NB4 (cell line): ENCODE measurements at regions not wholly inside any gene's neighbourhood (a gene's known extent, or its start where the extent isn't known, plus 50 kb on each side); places are given as distances from the start of the nearest gene placed in this dataset.
"Not testable (repeated sequence)": the region's sequence is repeated elsewhere in the genome, so short reads cannot be mapped to it uniquely, and the experiment has no call there.

Source experiments
- DNase-seq: peaks from one replicate; pipeline ENCODE4 v3.0.0; 2010; ENCODE audit warnings: low read depth
- H3K4me3 ChIP-seq: one replicate; pipeline ENCODE4 v1.5.1; 2011; ENCODE audit warnings: mild to moderate bottlenecking, low read depth, low read length, moderate library complexity
- MYC ChIP-seq: IDR thresholded peaks from 2 replicates; pipeline ENCODE4 v1.6.1; 2011; ENCODE audit warnings: low read depth, low read length
- POLR2A ChIP-seq: IDR thresholded peaks from 2 replicates; pipeline ENCODE4 v1.6.1; 2011; ENCODE audit warnings: mild to moderate bottlenecking; ENCODE audit not compliant: insufficient read length; ENCODE audit errors: extremely low read depth
- TF ChIP-seq, protein P1 (sequence below): IDR thresholded peaks from one replicate; pipeline ENCODE4 v1.5.1; 2012; ENCODE audit warnings: low read depth, low read length
- TF ChIP-seq, protein P2 (sequence below): IDR thresholded peaks from 2 replicates; pipeline ENCODE4 v1.6.1; 2011; ENCODE audit warnings: low read depth, low read length

DNA sequence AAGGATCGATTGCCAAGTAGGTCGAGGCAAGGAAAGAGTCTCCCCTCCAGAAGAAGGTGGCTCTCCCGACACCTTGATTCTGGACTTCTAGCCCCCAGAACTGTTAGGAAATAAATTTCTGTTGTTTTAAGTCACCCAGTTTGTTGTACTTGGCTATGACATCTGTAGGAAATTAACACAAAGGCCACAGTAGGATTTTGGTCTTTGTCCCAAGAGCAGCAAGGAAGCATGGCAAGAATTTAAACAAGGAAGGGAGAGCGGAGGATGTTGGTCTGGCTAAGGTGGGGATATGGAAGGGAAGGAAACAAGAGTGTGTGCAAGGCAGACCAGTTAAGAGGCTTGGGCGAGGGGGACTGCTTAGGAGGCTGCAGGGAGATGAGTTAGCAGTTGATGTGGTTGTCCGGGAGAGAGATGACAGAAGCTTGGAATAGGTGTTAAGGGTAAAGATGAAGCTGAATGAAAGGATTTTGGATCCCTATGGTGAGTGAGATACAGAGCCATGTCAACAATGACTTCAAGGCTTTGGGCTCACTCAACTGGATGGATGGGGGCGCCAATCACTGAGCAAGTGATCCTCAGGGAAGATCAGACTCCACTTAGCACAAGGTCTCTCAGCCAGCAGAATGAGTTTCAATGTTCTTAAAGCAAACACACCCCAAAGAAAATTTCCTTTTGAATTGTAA lies 140.5 kb upstream of the ZNF217 start:
- TF ChIP-seq POLR2A (no peak), MYC (no peak)
- TF ChIP-seq, protein P1, sequence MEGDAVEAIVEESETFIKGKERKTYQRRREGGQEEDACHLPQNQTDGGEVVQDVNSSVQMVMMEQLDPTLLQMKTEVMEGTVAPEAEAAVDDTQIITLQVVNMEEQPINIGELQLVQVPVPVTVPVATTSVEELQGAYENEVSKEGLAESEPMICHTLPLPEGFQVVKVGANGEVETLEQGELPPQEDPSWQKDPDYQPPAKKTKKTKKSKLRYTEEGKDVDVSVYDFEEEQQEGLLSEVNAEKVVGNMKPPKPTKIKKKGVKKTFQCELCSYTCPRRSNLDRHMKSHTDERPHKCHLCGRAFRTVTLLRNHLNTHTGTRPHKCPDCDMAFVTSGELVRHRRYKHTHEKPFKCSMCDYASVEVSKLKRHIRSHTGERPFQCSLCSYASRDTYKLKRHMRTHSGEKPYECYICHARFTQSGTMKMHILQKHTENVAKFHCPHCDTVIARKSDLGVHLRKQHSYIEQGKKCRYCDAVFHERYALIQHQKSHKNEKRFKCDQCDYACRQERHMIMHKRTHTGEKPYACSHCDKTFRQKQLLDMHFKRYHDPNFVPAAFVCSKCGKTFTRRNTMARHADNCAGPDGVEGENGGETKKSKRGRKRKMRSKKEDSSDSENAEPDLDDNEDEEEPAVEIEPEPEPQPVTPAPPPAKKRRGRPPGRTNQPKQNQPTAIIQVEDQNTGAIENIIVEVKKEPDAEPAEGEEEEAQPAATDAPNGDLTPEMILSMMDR: no peak
- TF ChIP-seq, protein P2, sequence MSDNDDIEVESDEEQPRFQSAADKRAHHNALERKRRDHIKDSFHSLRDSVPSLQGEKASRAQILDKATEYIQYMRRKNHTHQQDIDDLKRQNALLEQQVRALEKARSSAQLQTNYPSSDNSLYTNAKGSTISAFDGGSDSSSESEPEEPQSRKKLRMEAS: no peak
- no peak for DNase-seq
- H3K4me3 ChIP-seq: no peak overlapping the region

DNA sequence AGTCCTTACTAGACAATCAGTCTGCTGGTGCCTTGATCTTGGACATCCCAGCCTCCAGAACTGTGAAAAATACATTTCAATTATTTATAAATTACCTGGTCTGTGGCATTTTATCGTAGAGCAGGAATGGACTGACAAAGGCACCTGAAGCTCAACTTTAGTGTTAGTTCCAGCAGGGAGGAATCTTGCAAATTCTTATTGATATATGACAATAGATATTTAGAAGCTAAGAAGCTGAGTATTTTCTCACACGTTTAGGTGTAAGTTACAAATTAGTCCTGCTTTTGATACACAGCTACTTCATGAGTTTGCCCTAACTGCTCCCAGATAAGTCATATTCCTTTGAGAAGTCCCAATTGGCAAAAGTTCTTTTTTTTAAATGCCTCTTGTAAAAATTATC lies 138.0 kb upstream of the ZNF217 start:
- TF ChIP-seq MYC (no peak), POLR2A (no peak)
- TF ChIP-seq, protein P1: no peak
- TF ChIP-seq, protein P2: no peak
- DNase-seq: no peak
- H3K4me3 ChIP-seq: no peak overlapping the region

DNA sequence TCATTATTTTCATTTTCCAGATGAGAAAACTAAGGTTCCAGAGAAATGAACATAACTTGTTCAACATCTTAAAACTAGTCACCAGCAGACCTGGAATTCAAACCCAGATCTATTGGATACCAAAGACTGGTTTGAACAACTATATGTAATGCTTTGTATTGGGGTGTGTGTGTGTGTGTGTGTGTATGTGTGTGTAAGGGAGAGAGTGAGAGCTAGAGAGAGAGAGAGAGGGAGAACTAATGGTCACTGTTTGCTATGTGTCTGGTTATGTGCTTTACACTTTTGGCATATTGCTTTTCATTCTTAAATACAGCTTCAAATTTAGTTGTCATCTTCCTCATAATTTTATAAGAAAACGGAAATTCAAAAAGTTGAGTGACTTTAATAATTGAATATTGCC lies 134.7 kb upstream of the ZNF217 start:
- DNase-seq: no peak
- TF ChIP-seq, protein P1: no peak
- TF ChIP-seq MYC (no peak), POLR2A (no peak)
- TF ChIP-seq, protein P2: no peak
- H3K4me3 ChIP-seq: no peak overlapping the region

DNA sequence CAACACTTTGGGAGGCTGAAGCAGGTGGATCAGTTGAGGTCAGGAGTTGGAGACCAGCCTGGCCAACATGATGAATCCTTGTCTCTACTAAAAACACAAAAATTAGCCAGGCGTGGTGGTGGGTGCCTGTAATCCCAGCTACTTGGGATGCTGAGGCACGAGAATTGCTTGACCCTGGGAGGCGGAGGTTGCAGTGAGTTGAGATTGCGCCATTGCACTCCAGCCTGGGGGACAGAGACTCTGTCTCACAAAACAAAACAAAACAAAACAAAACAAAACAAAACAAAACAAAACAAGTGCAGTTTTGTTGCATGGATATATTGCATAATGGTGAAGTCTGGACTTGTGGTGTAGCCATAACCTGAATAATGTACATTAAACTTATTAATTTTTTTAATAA lies 133.6 kb upstream of the ZNF217 start:
- not testable (repeated sequence) for H3K4me3 ChIP-seq, DNase-seq

DNA sequence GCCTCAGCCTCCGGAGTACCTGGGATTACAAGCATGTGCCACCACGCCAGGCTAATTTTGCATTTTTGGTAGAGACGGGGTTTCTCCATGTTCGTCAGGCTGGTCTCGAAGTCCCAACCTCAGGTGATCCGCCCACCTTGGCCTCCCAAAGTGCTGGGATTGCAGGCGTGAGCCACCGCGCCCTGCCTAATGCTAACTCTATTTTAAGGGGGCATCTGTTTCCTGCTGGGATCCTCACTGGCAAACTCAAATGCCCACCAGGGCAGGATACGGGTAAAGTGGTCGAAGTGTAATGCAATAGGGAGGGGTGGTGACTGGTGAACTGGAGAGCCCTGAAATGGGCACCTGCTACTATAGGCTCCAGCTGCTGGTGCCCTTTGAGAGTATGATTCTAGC lies 131.9 kb upstream of the ZNF217 start:
- no peak overlapping the region for H3K4me3 ChIP-seq
- DNase-seq: no peak
- TF ChIP-seq POLR2A: no peak
- TF ChIP-seq MYC: no peak
- TF ChIP-seq, protein P1: no peak
- TF ChIP-seq, protein P2: no peak

DNA sequence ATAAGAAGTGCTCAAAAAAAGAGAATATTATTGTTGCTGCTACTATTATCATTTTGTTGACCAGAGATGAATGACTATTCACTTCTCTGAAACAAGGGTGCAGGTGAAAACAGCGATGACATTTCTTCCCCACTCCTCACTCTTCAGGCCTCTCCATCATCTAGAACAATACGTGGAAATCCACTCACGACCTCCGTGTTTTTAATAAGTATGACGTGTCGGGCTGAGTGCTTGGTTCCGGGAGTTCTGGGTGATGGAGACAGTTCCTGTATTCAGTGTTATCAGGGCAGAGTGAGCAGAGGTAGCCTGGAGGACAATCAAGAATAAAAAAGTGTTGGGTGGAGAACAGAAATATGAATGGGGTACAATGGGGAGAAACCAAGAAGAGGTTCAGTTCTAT lies 130.0 kb upstream of the ZNF217 start:
- H3K4me3 ChIP-seq: no peak overlapping the region
- DNase-seq: no peak
- TF ChIP-seq, protein P2: no peak
- TF ChIP-seq, protein P1: no peak
- no peak for TF ChIP-seq MYC
- no peak for TF ChIP-seq POLR2A
